Natural killer cell treated with Interleukin-12 subunit alpha and Interleukin-12 subunit beta and Interleukin-15 and Interleukin-18, amount 100 ng/mL, for 72 hours (primary cell): ENCODE measurements at regions not wholly inside any gene's neighbourhood (a gene's known extent, or its start where the extent isn't known, plus 50 kb on each side); places are given as distances from the start of the nearest gene placed in this dataset.

Experiments
- ATAC-seq, 2 donors: fragments of 150-1000 bp; cut with Tn5 transposase in 1 of 2; sonication (Bioruptor Pico), chemical (Tn5 transposase) in 1 of 2; 2 replicates each; pipeline ENCODE4 v1.10.0; 2021
- DNase-seq: peaks from one replicate; pipeline ENCODE4 v3.0.0; 2022; ENCODE audit warnings: low spot score
- H3K27ac Mint-ChIP-seq, 2 donors: 1 replicate in 1 of 2; 2 replicates in 1 of 2; pipeline ENCODE4 v1.8.0; 2022; ENCODE audit warnings: mixed read lengths in 2 of 2, mild to moderate bottlenecking in 1 of 2, moderate library complexity in 1 of 2
- H3K27me3 Mint-ChIP-seq, 2 donors: 1 replicate in 1 of 2; 2 replicates in 1 of 2; pipeline ENCODE4 v1.8.0; 2022; ENCODE audit warnings: mixed read lengths in 2 of 2
- H3K36me3 Mint-ChIP-seq: one replicate; pipeline ENCODE4 v1.8.0; 2022; ENCODE audit warnings: mixed read lengths
- H3K4me1 Mint-ChIP-seq, 2 donors: 1 replicate in 1 of 2; 2 replicates in 1 of 2; pipeline ENCODE4 v1.8.0; 2022; ENCODE audit warnings: low read depth in 2 of 2, mixed read lengths in 2 of 2, mild to moderate bottlenecking in 1 of 2
- H3K4me3 Mint-ChIP-seq: one replicate; pipeline ENCODE4 v1.8.0; 2022; ENCODE audit warnings: mixed read lengths
- H3K9me3 Mint-ChIP-seq: 2 replicates; pipeline ENCODE4 v1.8.0; 2022; ENCODE audit warnings: mixed read lengths

DNA sequence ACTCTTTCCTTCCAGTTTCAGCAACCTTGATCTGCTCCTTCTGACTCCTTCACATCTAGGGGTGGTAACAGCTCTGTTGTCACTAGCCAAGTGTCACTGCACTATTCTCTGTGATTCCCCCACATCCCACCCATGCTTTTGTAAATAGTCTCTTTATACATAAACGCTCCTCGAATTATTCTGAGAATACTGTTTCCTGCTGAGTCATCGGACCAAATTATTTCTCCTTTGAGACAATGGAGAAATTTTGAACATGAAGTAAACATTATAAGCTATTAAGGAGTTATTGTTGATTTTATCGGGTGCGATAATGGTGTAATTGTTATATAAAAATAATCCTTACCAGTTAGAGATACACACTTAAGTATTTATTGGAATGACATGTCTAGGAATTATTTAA is 245.1 kb upstream of the RPS6KA3 start:
- H3K36me3 Mint-ChIP-seq: peaks cover 22% of the 10 kb centered on the region
- no peak for DNase-seq
- H3K27me3 Mint-ChIP-seq: peaks cover 0 to 11% of the 10 kb centered on the region in 2 donors
- H3K27ac Mint-ChIP-seq: peak overlapping the region in 1 of 2 donors; percentile 74
- H3K4me3 Mint-ChIP-seq: peak overlapping the region; percentile 25
- H3K4me1 Mint-ChIP-seq: peaks cover 27 to 38% of the 10 kb centered on the region in 2 donors
- peaks cover 6% of the 10 kb centered on the region for H3K9me3 Mint-ChIP-seq
- ATAC-seq: no peak

DNA sequence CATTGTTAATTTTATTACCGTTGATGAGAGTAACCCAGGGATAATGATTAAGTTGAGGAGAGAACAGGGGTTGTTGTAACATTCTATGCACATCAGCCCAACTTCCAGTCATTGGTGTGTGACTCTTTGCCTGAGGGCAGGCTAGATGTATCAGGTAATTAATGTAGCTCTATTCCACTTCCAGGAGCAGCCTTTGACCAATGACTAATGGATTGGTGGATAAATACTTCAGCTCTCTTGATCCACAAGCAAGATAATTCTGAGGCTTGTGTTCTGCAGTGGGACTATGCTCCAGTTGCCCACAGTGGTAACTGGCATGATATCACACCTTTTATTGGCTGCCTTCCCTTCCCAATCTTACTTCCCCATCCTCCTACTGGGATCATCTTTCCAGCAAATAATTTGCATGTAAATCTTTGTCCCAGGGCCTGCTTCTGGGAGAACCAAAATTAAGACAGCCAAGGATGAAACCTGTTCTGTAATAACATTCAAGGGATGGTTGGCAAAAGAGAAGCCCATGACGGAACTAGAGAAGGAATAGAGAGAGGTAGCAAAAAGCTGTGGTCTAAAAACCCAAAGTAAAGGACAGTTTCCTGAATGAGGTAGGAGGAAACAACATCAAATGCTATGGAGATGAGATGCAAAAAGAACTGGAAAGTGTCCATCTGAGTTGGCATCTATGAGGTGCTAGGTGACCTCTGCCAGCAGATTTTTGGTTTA is 241.4 kb upstream of the RPS6KA3 start:
- H3K27ac Mint-ChIP-seq: no peak overlapping the region
- no peak for DNase-seq
- H3K36me3 Mint-ChIP-seq: peaks cover 13% of the 10 kb centered on the region
- H3K27me3 Mint-ChIP-seq: peaks cover 0 to 14% of the 10 kb centered on the region in 2 donors
- H3K4me1 Mint-ChIP-seq: peaks cover 14 to 16% of the 10 kb centered on the region in 2 donors
- H3K9me3 Mint-ChIP-seq: peaks cover 6% of the 10 kb centered on the region
- ATAC-seq: no peak
- no peak overlapping the region for H3K4me3 Mint-ChIP-seq

DNA sequence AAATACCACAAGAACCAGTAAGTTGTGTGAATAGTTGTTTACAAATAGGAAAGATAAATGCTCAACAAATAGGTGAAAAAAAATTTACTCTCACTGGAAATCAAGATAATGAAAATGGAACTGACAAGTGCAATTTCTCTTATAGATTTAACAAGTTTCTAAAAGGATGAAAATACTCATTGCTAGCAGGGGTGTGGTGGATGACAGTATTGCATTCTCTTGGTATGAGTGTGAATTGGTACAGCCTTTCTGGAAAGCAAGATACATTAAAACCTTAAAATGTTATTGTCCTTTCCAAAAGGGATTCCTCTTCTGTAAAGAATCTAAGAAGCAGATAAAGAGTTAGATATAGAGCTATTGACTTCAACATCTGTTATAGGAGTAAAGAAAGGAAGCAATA is 240.0 kb upstream of the RPS6KA3 start:
- peak overlapping the region; percentile 21 to 28 for H3K27ac Mint-ChIP-seq
- H3K4me3 Mint-ChIP-seq: peak overlapping the region; percentile 30
- H3K36me3 Mint-ChIP-seq: peaks cover 20% of the 10 kb centered on the region
- H3K9me3 Mint-ChIP-seq: peaks cover 6% of the 10 kb centered on the region
- peaks cover 15 to 23% of the 10 kb centered on the region in 2 donors for H3K4me1 Mint-ChIP-seq
- ATAC-seq (peak in 1 of 2 donors; percentile 57), DNase-seq (no peak)
- peaks cover 0 to 17% of the 10 kb centered on the region in 2 donors for H3K27me3 Mint-ChIP-seq

DNA sequence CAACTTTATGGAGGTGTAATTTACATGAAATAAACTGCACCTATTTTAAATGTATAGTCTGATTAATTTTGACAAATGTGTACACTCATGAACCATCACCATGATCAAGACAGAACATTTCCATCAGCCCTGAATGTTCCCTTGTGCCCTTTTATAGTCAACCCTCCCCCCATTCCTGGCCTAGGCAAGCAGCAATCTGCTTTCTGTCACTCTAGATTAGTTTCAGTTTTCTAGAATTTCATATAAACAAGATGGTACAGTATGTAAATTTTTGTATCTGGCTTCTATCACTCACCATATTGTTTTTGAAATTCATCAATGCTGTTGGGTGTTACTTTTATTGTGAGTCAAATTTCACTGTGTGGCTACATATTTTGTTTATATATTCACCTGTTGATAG is 234.2 kb upstream of the RPS6KA3 start:
- H3K4me1 Mint-ChIP-seq: peaks cover 15 to 36% of the 10 kb centered on the region in 2 donors
- peaks cover 0 to 17% of the 10 kb centered on the region in 2 donors for H3K27me3 Mint-ChIP-seq
- peaks cover 9% of the 10 kb centered on the region for H3K36me3 Mint-ChIP-seq
- H3K9me3 Mint-ChIP-seq: peaks cover 3% of the 10 kb centered on the region
- ATAC-seq (no peak), DNase-seq (no peak)
- H3K4me3 Mint-ChIP-seq: peak overlapping the region; percentile 84
- H3K27ac Mint-ChIP-seq: peak overlapping the region; percentile 73 to 87

DNA sequence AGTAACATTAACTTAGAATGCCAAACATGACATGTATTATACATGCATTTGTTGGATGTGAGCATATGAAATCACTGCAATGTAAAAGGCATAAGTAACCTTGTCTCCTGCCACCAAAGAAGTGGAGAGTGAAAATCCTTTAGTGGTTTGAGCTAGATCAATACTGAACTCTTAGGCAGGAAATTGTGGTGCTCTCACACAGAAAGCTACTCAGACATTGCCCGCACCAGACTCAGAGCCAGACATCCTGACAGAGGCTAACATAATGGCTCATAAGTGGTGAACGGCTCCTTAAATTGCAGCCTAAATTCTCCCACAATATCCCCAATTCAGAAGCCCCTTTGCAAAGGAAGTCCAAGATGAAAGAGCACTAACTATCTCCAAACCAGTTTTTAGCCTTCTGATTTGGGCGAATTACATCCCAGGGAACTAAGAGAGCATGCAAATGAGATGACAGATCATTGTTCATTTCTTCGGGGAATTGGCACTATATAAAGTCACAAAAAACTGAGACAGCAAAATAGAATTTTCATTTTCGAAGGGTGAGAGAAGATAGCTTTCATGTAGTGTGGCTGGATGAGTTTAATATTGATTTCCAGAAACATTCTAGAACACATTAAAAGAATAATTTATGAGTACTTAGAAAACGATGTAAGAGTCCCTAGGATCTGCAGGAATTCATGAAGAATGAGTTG is 233.6 kb upstream of the RPS6KA3 start:
- Mint-ChIP-seq H3K27me3 (peaks cover 0 to 17% of the 10 kb centered on the region in 2 donors), H3K27ac (peak overlapping the region; percentile 73 to 87)
- no peak for DNase-seq

DNA sequence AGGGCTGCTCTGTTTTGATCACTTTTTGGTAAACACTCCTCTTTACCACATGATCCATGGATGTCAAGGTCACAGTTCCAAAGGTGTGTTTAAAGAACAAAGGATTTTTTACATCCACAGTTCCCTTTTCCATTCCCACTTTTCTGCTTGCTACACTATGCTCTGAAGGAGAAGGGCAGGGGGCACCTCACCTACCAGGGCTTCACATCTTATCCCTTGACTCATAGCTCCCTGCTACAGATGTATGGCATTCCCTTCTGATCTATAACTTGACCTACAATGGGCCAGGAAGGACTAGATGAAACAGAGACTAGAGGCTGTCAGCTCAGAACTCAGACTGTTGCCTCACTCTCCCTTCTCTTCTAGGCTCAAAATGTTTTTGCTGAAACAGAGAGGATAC is 233.1 kb upstream of the RPS6KA3 start:
- Mint-ChIP-seq H3K27me3 (peaks cover 0 to 17% of the 10 kb centered on the region in 2 donors), H3K4me1 (peaks cover 15 to 36% of the 10 kb centered on the region in 2 donors), H3K27ac (peak overlapping the region; percentile 73 to 87), H3K36me3 (peaks cover 9% of the 10 kb centered on the region), H3K4me3 (peak overlapping the region; percentile 84), H3K9me3 (peaks cover 3% of the 10 kb centered on the region)
- ATAC-seq (peak in 1 of 2 donors; percentile 40), DNase-seq (no peak)

More for the DNA sequence above, 233.6 kb upstream of the RPS6KA3 start:
- peak overlapping the region; percentile 84 for H3K4me3 Mint-ChIP-seq
- H3K9me3 Mint-ChIP-seq: peaks cover 3% of the 10 kb centered on the region
- peak; percentile 83 to 97 for ATAC-seq
- H3K36me3 Mint-ChIP-seq: peaks cover 9% of the 10 kb centered on the region
- H3K4me1 Mint-ChIP-seq: peaks cover 15 to 36% of the 10 kb centered on the region in 2 donors

DNA sequence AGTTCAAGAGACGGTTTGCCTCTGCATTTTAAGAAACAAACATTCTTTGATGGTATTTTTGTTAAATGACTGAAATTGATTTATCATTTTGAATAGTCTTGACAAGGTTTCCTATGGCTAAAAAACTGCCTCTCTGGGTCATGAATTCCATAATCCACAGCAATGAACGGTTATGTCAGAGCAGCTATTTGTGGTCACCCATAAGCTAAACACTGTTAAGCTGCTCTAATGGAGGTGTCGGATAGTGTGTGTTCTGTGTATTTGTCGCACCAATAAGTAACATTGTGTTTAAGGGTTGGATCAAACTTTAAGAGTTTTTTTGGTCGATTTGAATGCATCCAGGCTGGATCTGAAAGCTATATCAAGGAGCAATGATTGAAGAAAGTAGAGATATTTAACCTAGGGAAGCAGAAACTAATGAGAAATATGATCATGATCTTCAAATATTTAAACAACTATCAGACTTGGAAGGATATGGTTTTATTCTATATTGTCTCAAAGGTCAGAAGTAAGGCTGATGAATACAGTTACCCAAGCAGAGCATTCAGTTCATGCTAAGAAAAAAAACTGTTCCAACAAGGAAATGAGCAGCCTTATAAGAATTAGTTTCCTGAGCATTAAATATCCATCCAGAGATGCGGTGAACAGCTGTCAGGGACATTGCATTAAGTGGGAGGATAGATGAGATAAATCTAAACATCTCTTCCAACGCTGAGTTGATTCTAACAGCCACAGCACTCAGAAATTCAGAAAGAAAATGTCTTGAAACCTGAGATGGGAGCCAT is 232.3 kb upstream of the RPS6KA3 start:
- Mint-ChIP-seq H3K4me3 (no peak overlapping the region), H3K27me3 (peaks cover 0 to 17% of the 10 kb centered on the region in 2 donors), H3K36me3 (peaks cover 9% of the 10 kb centered on the region), H3K9me3 (peaks cover 3% of the 10 kb centered on the region), H3K27ac (peak overlapping the region in 1 of 2 donors; percentile 87), H3K4me1 (peaks cover 15 to 36% of the 10 kb centered on the region in 2 donors)
- DNase-seq (no peak), ATAC-seq (no peak)

DNA sequence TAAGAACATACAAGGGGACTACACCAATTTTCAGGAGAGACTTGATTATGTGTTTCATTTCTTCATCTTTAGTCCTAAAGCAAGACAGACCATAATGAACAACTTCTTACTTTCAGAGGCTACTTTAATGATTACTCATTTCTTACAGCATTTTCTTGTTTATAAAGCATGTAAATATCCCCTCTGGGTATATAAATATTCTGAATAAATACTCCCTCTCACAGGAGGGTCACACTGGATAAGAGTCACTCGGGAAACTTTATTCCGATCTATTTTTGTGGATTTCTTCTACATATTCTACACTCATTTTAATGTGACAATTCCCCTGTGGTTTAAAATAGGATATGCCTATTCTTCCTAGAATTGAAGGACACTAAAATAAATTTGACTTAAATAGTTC is 228.9 kb upstream of the RPS6KA3 start:
- DNase-seq (no peak), ATAC-seq (no peak)
- no peak overlapping the region for H3K4me3 Mint-ChIP-seq
- H3K9me3 Mint-ChIP-seq: no peaks in the 10 kb centered on the region
- peaks cover 14 to 15% of the 10 kb centered on the region in 2 donors for H3K4me1 Mint-ChIP-seq
- no peak overlapping the region for H3K27ac Mint-ChIP-seq
- H3K27me3 Mint-ChIP-seq: peaks cover 0 to 11% of the 10 kb centered on the region in 2 donors
- H3K36me3 Mint-ChIP-seq: no peaks in the 10 kb centered on the region

DNA sequence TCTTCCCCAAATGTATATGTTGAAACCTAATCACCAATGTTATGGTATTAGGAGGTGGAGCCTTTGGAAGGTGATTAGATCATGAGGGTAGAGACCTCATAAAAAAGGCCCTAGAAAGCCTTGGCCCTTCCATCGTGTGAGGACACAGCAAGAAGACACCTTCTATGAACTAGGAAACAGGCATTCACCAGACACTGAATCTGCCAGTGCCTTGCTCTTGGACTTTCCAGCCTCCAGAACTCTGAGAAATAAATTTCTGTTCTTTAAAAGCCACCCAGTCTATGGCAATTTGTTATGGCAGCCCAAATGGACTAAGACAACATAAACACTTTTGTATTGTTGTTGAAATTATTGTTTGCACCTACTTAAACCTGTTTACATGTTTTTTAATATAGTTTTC is 221.8 kb upstream of the RPS6KA3 start:
- no peak for DNase-seq
- Mint-ChIP-seq H3K4me1 (peaks cover 0 to 2% of the 10 kb centered on the region in 2 donors), H3K36me3 (no peaks in the 10 kb centered on the region), H3K27me3 (peaks cover 0 to 6% of the 10 kb centered on the region in 2 donors), H3K27ac (no peak overlapping the region), H3K4me3 (no peak overlapping the region), H3K9me3 (peaks cover 4% of the 10 kb centered on the region)
- no peak for ATAC-seq

DNA sequence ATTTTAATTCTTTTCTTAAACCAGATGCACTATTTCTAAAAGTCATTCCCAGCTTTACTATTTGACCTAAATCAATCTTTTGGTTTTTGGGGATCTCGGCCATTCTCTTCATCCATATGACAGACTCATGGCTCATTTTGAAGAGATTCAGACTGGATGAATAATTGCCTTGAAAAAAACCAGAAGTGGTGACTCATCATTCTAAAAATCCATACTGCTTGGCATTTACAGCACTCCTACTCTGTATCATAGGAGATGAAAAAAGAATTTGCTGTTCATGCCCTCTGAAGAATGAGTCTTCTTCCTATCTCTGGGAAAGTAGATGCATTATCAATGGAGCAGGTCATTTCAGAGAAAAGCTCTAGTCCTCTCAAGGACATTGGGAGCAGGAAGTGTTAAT is 220.5 kb upstream of the RPS6KA3 start:
- DNase-seq (no peak), ATAC-seq (no peak)
- no peak overlapping the region for H3K4me3 Mint-ChIP-seq
- peaks cover 0 to 10% of the 10 kb centered on the region in 2 donors for H3K27me3 Mint-ChIP-seq
- peaks cover 4% of the 10 kb centered on the region for H3K9me3 Mint-ChIP-seq
- H3K4me1 Mint-ChIP-seq: peaks cover 0 to 2% of the 10 kb centered on the region in 2 donors
- H3K27ac Mint-ChIP-seq: no peak overlapping the region
- H3K36me3 Mint-ChIP-seq: no peaks in the 10 kb centered on the region

DNA sequence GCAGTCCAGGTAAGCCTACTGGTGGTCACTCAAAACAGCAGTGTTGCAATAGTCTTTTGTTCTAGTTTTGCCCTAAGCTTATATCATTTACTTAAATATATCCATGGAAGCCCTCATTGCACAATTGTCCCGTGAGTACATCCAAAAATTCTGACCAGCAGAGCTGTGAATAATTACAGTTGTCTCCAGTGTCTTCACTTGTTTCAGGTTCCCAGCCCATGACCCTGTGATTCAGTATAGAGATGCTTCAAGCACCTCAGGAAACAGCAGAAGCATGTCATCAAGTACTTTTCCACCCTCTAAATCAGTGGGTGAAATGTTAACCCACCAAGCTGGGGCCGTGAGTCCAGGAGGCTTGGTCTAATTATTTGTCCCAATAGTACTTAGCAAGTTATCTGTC is 214.9 kb upstream of the RPS6KA3 start:
- ATAC-seq: no peak
- Mint-ChIP-seq H3K9me3 (no peaks in the 10 kb centered on the region), H3K27me3 (peaks cover 0 to 13% of the 10 kb centered on the region in 2 donors), H3K4me1 (no peaks in the 10 kb centered on the region), H3K4me3 (no peak overlapping the region), H3K36me3 (no peaks in the 10 kb centered on the region), H3K27ac (no peak overlapping the region)
- no peak for DNase-seq

DNA sequence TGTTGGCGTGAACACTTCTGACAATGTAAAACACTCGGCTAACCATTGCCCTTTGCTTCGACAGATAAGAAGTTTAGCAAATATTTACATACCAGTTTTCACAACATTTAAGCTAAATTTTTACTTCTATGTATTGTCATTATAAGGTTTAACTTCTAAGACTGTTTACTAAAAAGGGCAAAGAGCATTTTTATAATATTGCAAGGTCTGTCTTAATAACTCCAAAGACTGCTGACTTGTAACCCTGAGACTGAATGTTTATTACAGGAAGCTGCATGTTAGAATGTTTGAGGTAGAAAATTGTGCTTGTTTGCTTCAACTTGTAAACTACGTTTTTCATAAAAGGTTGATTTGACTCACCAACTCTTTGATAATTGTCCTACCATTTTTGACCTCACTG is 213.2 kb upstream of the RPS6KA3 start:
- Mint-ChIP-seq H3K27ac (no peak overlapping the region), H3K9me3 (no peaks in the 10 kb centered on the region), H3K36me3 (no peaks in the 10 kb centered on the region), H3K4me3 (no peak overlapping the region), H3K4me1 (no peaks in the 10 kb centered on the region), H3K27me3 (peaks cover 0 to 13% of the 10 kb centered on the region in 2 donors)
- DNase-seq: no peak
- ATAC-seq: no peak

DNA sequence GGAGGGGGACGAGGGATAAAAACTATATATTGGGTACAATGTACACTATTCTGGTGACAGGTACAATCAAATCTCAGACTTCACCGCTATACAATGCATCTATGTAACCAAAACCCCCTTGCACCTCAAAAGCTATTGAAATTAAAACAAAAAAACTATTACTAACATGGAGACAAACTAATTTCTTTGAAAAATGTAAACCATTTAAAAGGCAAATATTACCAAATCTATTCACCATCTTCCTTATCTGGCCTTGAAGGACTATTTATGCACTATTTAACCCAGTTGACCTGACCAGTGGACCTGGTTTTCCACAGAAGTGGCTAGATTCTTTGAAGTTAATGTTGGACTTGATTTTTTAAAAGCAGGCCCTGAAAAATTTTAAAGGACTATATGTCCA is 212.3 kb upstream of the RPS6KA3 start:
- no peak for DNase-seq
- H3K27me3 Mint-ChIP-seq: peaks cover 0 to 13% of the 10 kb centered on the region in 2 donors
- no peak for ATAC-seq
- no peaks in the 10 kb centered on the region for H3K4me1 Mint-ChIP-seq
- H3K27ac Mint-ChIP-seq: no peak overlapping the region
- H3K9me3 Mint-ChIP-seq: no peaks in the 10 kb centered on the region
- no peak overlapping the region for H3K4me3 Mint-ChIP-seq
- no peaks in the 10 kb centered on the region for H3K36me3 Mint-ChIP-seq
